GM12878 (cell line): ENCODE measurements at regions not wholly inside any gene's neighbourhood (a gene's known extent, or its start where the extent isn't known, plus 50 kb on each side); places are given as distances from the start of the nearest gene placed in this dataset.

Experiments used
- ATAC-seq: fragments of 200-7000 bp; cut with Tn5 transposase; 3 replicates; pipeline ENCODE4 v1.9.1; 2020; ENCODE audit warnings: mild to moderate bottlenecking, moderate library complexity
- BruUV-seq: library from RNA; stranded (reverse); fragments of 400-500 nt; replicated peaks from 2 replicates; lab custom pipeline; 2021; lab: Mats Ljungman, UMichigan
- CTCF ChIA-PET: fragments of 300-600 bp; sonication (Branson Sonifier 250); formaldehyde crosslinking; extraction: SDS; loops from one replicate; lab custom pipeline; 2021; ENCODE audit warnings: inconsistent platforms; lab: Yijun Ruan, JAX
- POLR2A ChIA-PET: fragments of 350-600 bp; formaldehyde crosslinking; extraction: SDS; loops from one replicate; lab custom pipeline; 2021; ENCODE audit warnings: inconsistent platforms; lab: Charles Lee
- RAD21 ChIA-PET: fragments of 300-600 bp; sonication (Branson Sonifier 250); formaldehyde crosslinking; loops from one replicate; lab custom pipeline; 2023; ENCODE audit warnings: antibody characterized with exemption; ENCODE audit not compliant: unreplicated experiment; lab: Charles Lee
- SMC1A ChIA-PET: fragments of 300-600 bp; sonication (Branson Sonifier 250); formaldehyde crosslinking; loops from one replicate; lab custom pipeline; 2023; ENCODE audit not compliant: unreplicated experiment, uncharacterized antibody; lab: Charles Lee
- DNase-seq: peaks from one replicate; pipeline ENCODE4 v3.0.0-alpha.2; 2011; ENCODE audit warnings: low read depth, low spot score
- FAIRE-seq: peaks from 3 replicates; lab custom pipeline; 2011; peaks lifted over from hg19 to GRCh38; lab: Jason Lieb, UNC
- H2AFZ ChIP-seq: 2 replicates; pipeline ENCODE4 v1.6.0; 2011; ENCODE audit warnings: low read depth, low read length, control low read depth; ENCODE audit not compliant: control insufficient read depth
- H3K27ac ChIP-seq: 2 replicates; pipeline ENCODE4 v1.5.1; 2011; ENCODE audit warnings: control low read depth; ENCODE audit not compliant: control insufficient read depth, insufficient read depth
- H3K27me3 ChIP-seq, 2 experiments: replicated peaks in 1 of 2; 2 replicates each; pipeline versions ENCODE4 v1.6.0 to v1.6.1; 2011; ENCODE audit warnings: low read length in 1 of 2; ENCODE audit not compliant: control insufficient read depth in 2 of 2, insufficient read depth in 2 of 2
- H3K36me3 ChIP-seq, 2 experiments: 2 replicates each; pipeline ENCODE4 v1.5.1; 2011; ENCODE audit warnings: low read length in 1 of 2; ENCODE audit not compliant: control insufficient read depth in 2 of 2, insufficient read depth in 2 of 2
- H3K4me1 ChIP-seq: 2 replicates; pipeline ENCODE4 v1.6.1; 2011; ENCODE audit warnings: mild to moderate bottlenecking, low read length, moderate library complexity, mixed read lengths; ENCODE audit not compliant: control insufficient read depth, insufficient read depth
- H3K4me2 ChIP-seq: 2 replicates; pipeline ENCODE4 v1.6.0; 2011; ENCODE audit warnings: control low read depth; ENCODE audit not compliant: control insufficient read depth, insufficient read depth
- H3K4me3 ChIP-seq: fragments of 200-600 bp; sonication (generic); 2 replicates; pipeline ENCODE4 v1.5.1; 2016
- H3K79me2 ChIP-seq: 2 replicates; pipeline ENCODE4 v1.6.0; 2011; ENCODE audit warnings: low read length; ENCODE audit not compliant: control insufficient read depth, insufficient read depth
- H3K9ac ChIP-seq: 2 replicates; pipeline ENCODE4 v1.8.0; 2011; ENCODE audit warnings: low read length, control low read depth, mixed read lengths; ENCODE audit not compliant: control insufficient read depth, insufficient read depth
- H3K9me3 ChIP-seq: replicated peaks from 3 replicates; pipeline ENCODE4 v1.5.1; 2011; ENCODE audit warnings: mild to moderate bottlenecking, low read length; ENCODE audit not compliant: control insufficient read depth, insufficient read depth
- H4K20me1 ChIP-seq: 2 replicates; pipeline ENCODE4 v1.6.0; 2011; ENCODE audit not compliant: control insufficient read depth, insufficient read depth
- BCL3 ChIP-seq: IDR thresholded peaks from 2 replicates; pipeline ENCODE4 v1.6.1; 2011; ENCODE audit warnings: borderline replicate concordance, low read depth, mild to moderate bottlenecking, moderate library complexity, low read length; ENCODE audit not compliant: insufficient read depth, poor library complexity, severe bottlenecking
- HCFC1 ChIP-seq: fragments of 150-350 bp; IDR thresholded peaks from 2 replicates; pipeline ENCODE4 v1.6.1; 2014; ENCODE audit warnings: low read length
- HDAC6 ChIP-seq: fragments of 200-600 bp; sonication (generic); IDR thresholded peaks from one replicate; pipeline ENCODE4 v1.8.0; 2017; ENCODE audit warnings: antibody characterized with exemption; ENCODE audit not compliant: unreplicated experiment
- IRF4 ChIP-seq: IDR thresholded peaks from 2 replicates; pipeline ENCODE4 v1.6.1; 2011; ENCODE audit warnings: low read depth, low read length
- KAT2A ChIP-seq: conservative IDR thresholded peaks from 2 replicates; pipeline ENCODE4 v1.6.1; 2011; ENCODE audit warnings: low read depth, low read length; ENCODE audit not compliant: control insufficient read depth
- NFYA ChIP-seq: IDR thresholded peaks from 2 replicates; pipeline ENCODE4 v1.6.1; 2011; ENCODE audit warnings: low read depth, mild to moderate bottlenecking, low read length, improper control_type of control experiment, borderline replicate concordance
- NKRF ChIP-seq: fragments of 450-650 bp; conservative IDR thresholded peaks from 2 replicates; pipeline ENCODE4 v1.6.1; 2017; ENCODE audit warnings: mild to moderate bottlenecking, moderate library complexity
- PML ChIP-seq: IDR thresholded peaks from 2 replicates; pipeline ENCODE4 v1.6.1; 2012; ENCODE audit warnings: low read length, inconsistent platforms
- RELB ChIP-seq: fragments of 450-650 bp; IDR thresholded peaks from 2 replicates; pipeline ENCODE4 v1.6.1; 2017; ENCODE audit warnings: low read depth, mild to moderate bottlenecking, moderate library complexity
- SIX5 ChIP-seq: IDR thresholded peaks from 2 replicates; pipeline ENCODE4 v1.6.1; 2011; ENCODE audit warnings: mild to moderate bottlenecking, low read depth, low read length, moderate library complexity; ENCODE audit not compliant: severe bottlenecking
- SPI1 ChIP-seq: IDR thresholded peaks from 2 replicates; pipeline ENCODE4 v1.6.1; 2011; ENCODE audit warnings: low read depth, mild to moderate bottlenecking, low read length, moderate library complexity, borderline replicate concordance; ENCODE audit not compliant: insufficient read depth
- TCF7 ChIP-seq: IDR thresholded peaks from 2 replicates; pipeline ENCODE4 v1.6.1; 2014; ENCODE audit warnings: antibody characterized with exemption, borderline replicate concordance
- USF1 ChIP-seq: IDR thresholded peaks from 2 replicates; pipeline ENCODE4 v1.6.1; 2011; ENCODE audit warnings: borderline replicate concordance, low read depth, mild to moderate bottlenecking, moderate library complexity, mixed read lengths, low read length; ENCODE audit not compliant: insufficient read depth; ENCODE audit errors: extremely low read length
- ZSCAN29 ChIP-seq: fragments of 450-650 bp; IDR thresholded peaks from 2 replicates; pipeline ENCODE4 v1.6.1; 2017; ENCODE audit warnings: mild to moderate bottlenecking, moderate library complexity
- WGBS: methylation state at CpG from one replicate; pipeline ENCODE4 v1.1.6; 2016; ENCODE audit warnings: low lambda C conversion rate; ENCODE audit not compliant: insufficient replicate concordance, insufficient coverage; ENCODE audit errors: missing lambda C conversion rate; 5-methylcytosine and 5-hydroxymethylcytosine counted together
- in situ Hi-C: fragments of 300-500 bp; cut with MboI; formaldehyde crosslinking; loops from 9 replicates; pipeline ENCODE4 v1.14.3; 2018; ENCODE audit warnings: mixed read lengths
- intact Hi-C: fragments of 100-400 bp; cut with micrococcal nuclease; formaldehyde crosslinking; loops from one replicate; pipeline ENCODE4 v1.14.2; 2022; ENCODE audit not compliant: unreplicated experiment

- Histone ChIP-seq H3K9me3 (no peaks in the 10 kb centered on the region), H3K36me3 (no peaks in the 10 kb centered on the region), H3K27ac (no peak overlapping the region)
- TF ChIP-seq USF1 (no peak), SPI1 (no peak), TCF7 (no peak), PML (no peak), IRF4 (no peak), SIX5 (no peak), NKRF (no peak), BCL3 (no peak), HDAC6 (no peak), HCFC1 (no peak), NFYA (no peak), ZSCAN29 (no peak), KAT2A (no peak), RELB (no peak)
- TF ChIP-seq, all 136 proteins: peak for 0
- no peak overlapping the region for H3K9ac ChIP-seq
- WGBS: 37% methylated on average over 2 of the region's 2 CpGs
- H2AFZ ChIP-seq: no peak overlapping the region
- RAD21 ChIA-PET: no interaction called here
- DNase-seq (no peak), FAIRE-seq (no peak), ATAC-seq (no peak)
- intact Hi-C loops: no loop called here
- no peak overlapping the region for H3K4me2 ChIP-seq
- CTCF ChIA-PET: interaction anchor here (1.2 to 1.6 kb wide), 2 partner anchors 19 to 213 kb away, joined by 3 read pairs; no protein-coding TSS in a partner anchor
- no peaks in the 10 kb centered on the region for H3K4me1 ChIP-seq
- H3K27me3 ChIP-seq: no peaks in the 10 kb centered on the region
- H3K79me2 ChIP-seq: no peaks in the 10 kb centered on the region
- H3K4me3 ChIP-seq: no peak overlapping the region
- no TSS peak for BruUV-seq
- POLR2A ChIA-PET: no interaction called here
- no peaks in the 10 kb centered on the region for H4K20me1 ChIP-seq
- SMC1A ChIA-PET: no interaction called here
- in situ Hi-C loops: no loop called here
Measured at GRCh38 chr14:51582437-51582836, 69.3 kb upstream of the FRMD6 start.
